ENCODE measurements at regions not wholly inside any gene's neighbourhood (a gene's known extent, or its start where the extent isn't known, plus 50 kb on each side); places are given as distances from the start of the nearest gene placed in this dataset.

GRCh38 chr12:59036347-59036746 is 116.0 kb upstream of the LRIG3 start:
- ATAC-seq (no peak), FAIRE-seq (no peak)
- CTCF ChIA-PET (ENCODE audit: low intra/inter-chr PET ratio, low total read pairs): no interaction called here

DNA sequence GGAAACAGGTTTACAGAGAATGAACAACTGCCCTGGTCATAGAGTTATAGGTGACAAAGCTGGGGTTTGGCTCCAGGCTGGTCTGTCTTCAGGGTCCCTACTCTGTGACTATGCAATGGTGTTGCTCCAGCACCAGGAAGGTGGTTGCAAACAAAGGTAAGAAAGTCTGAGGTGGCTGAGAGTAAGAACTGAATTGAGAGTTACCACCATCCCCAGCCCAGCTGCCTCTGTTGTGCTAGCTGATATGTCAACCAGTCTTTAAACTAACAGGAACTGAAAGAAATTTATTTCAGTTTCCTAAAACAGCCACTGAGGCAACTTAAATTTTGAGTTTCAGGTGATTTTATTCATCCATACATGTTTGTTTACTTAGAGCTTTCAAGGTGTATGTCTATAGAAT is 111.0 kb upstream of the LRIG3 start:
- no peak overlapping the region for H3K4me2 ChIP-seq (ENCODE audit: low read depth, low read length)
- in situ Hi-C loops (cut with HindIII; ENCODE audit: extremely low pct_ligation_motif_present, low pct_unique_long_range_greater_than_20kb): no loop called here
- ChIA-PET CTCF (ENCODE audit: low intra/inter-chr PET ratio, low total read pairs) (no interaction called here), POLR2A (no interaction called here)
- H3K9me3 ChIP-seq (ENCODE audit: low read length): no peaks in the 10 kb centered on the region
- H3K27ac ChIP-seq (ENCODE audit: extremely low read length, insufficient read depth, low read length): no peak overlapping the region
- DNase-seq (ENCODE audit: low spot score) (no peak), FAIRE-seq (no peak), ATAC-seq (no peak)
- H3K79me2 ChIP-seq (ENCODE audit: insufficient read depth, low read length): no peaks in the 10 kb centered on the region
- H3K9ac ChIP-seq (ENCODE audit: insufficient read depth, low read depth, low read length): no peak overlapping the region
- no peak overlapping the region for H2AFZ ChIP-seq (ENCODE audit: low read length)
- H3K27me3 ChIP-seq (ENCODE audit: control insufficient read depth in 1 of 2, insufficient read depth in 2 of 2, low read length in 2 of 2): no peaks in the 10 kb centered on the region
- H3K4me1 ChIP-seq (ENCODE audit: insufficient read depth, low read length): no peaks in the 10 kb centered on the region
- H3K36me3 ChIP-seq (replicated peaks in 1 of 2; ENCODE audit: control insufficient read depth in 1 of 2, insufficient read depth in 2 of 2, low read length in 2 of 2): no peaks in the 10 kb centered on the region
- intact Hi-C loops (cut with micrococcal nuclease; ENCODE audit: unreplicated experiment): no loop called here
- H3K4me3 ChIP-seq (replicated peaks in 1 of 3; ENCODE audit: insufficient read depth in 1 of 3, low read depth in 2 of 3, low read length in 3 of 3): no peak overlapping the region
- no peak for TF ChIP-seq HDAC2 (CRISPR knock-in tag; IDR thresholded peaks at IDR 0.05)
- TF ChIP-seq ZBTB21 (CRISPR knock-in tag; IDR thresholded peaks at IDR 0.05): no peak
- no peak for TF ChIP-seq ZNF589 (CRISPR knock-in tag; conservative IDR thresholded peaks at IDR 0.05)
- BruUV-seq (replicated peaks): no TSS peak
- H4K20me1 ChIP-seq (ENCODE audit: insufficient read depth, low read length): no peaks in the 10 kb centered on the region

More at GRCh38 chr12:59036347-59036746, 116.0 kb upstream of the LRIG3 start:
- no peak for DNase-seq (ENCODE audit: low spot score)
- H3K9me3 ChIP-seq (ENCODE audit: low read length): no peaks in the 10 kb centered on the region
- intact Hi-C loops (cut with micrococcal nuclease; ENCODE audit: unreplicated experiment) (no loop called here), in situ Hi-C loops (cut with HindIII; ENCODE audit: extremely low pct_ligation_motif_present, low pct_unique_long_range_greater_than_20kb) (no loop called here)
- TF ChIP-seq MIER2 (CRISPR knock-in tag; IDR thresholded peaks at IDR 0.05): no peak
- TF ChIP-seq, protein P1, sequence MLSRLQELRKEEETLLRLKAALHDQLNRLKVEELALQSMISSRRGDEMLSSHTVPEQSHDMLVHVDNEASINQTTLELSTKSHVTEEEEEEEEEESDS (CRISPR knock-in tag; IDR thresholded peaks at IDR 0.05; ENCODE audit: borderline replicate concordance): no peak
- H3K27me3 ChIP-seq (ENCODE audit: control insufficient read depth in 1 of 2, insufficient read depth in 2 of 2, low read length in 2 of 2): no peaks in the 10 kb centered on the region
- H3K9ac ChIP-seq (ENCODE audit: insufficient read depth, low read depth, low read length): no peak overlapping the region
- no peak overlapping the region for H3K4me3 ChIP-seq (replicated peaks in 1 of 3; ENCODE audit: insufficient read depth in 1 of 3, low read depth in 2 of 3, low read length in 3 of 3)
- no peaks in the 10 kb centered on the region for H3K36me3 ChIP-seq (replicated peaks in 1 of 2; ENCODE audit: control insufficient read depth in 1 of 2, insufficient read depth in 2 of 2, low read length in 2 of 2)
- no TSS peak for BruUV-seq (replicated peaks)
- no peak overlapping the region for H3K4me2 ChIP-seq (ENCODE audit: low read depth, low read length)
- POLR2A ChIA-PET: no interaction called here
- no peaks in the 10 kb centered on the region for H3K4me1 ChIP-seq (ENCODE audit: insufficient read depth, low read length)
- no peaks in the 10 kb centered on the region for H3K79me2 ChIP-seq (ENCODE audit: insufficient read depth, low read length)
- H2AFZ ChIP-seq (ENCODE audit: low read length): no peak overlapping the region
- WGBS (ENCODE audit: low lambda C conversion rate): 67% methylated on average over 2 of the region's 2 CpGs
- no peak overlapping the region for H3K27ac ChIP-seq (ENCODE audit: extremely low read length, insufficient read depth, low read length)
- no peaks in the 10 kb centered on the region for H4K20me1 ChIP-seq (ENCODE audit: insufficient read depth, low read length)

Measured in HepG2 (cell line).